Stimulated activated naive CD8-positive, alpha-beta T cell treated with anti-CD3 and anti-CD28 coated beads, Interleukin-15, amount 100 ng/mL, for 72 hours (primary cell): ENCODE measurements at regions not wholly inside any gene's neighbourhood (a gene's known extent, or its start where the extent isn't known, plus 50 kb on each side); places are given as distances from the start of the nearest gene placed in this dataset.
A peak's percentile ranks its signal among the peaks of the same experiment; 100 is the strongest.
"Not testable (repeated sequence)": the region's sequence is repeated elsewhere in the genome, so short reads cannot be mapped to it uniquely, and the experiment has no call there.

Experiments
- ATAC-seq: fragments of 150-1000 bp; cut with Tn5 transposase; 2 replicates; pipeline ENCODE4 v1.10.0; 2021; ENCODE audit warnings: mild to moderate bottlenecking, moderate library complexity
- DNase-seq, 2 donors: peaks; one replicate each; pipeline ENCODE4 v3.0.0; 2021 to 2022
- H3K27ac Mint-ChIP-seq, 2 donors: one replicate each; pipeline ENCODE4 v1.8.0; 2022; ENCODE audit warnings: mild to moderate bottlenecking in 2 of 2, mixed read lengths in 2 of 2, moderate library complexity in 2 of 2
- H3K27me3 Mint-ChIP-seq: one replicate; pipeline ENCODE4 v1.8.0; 2022; ENCODE audit warnings: mixed read lengths
- H3K4me1 Mint-ChIP-seq: one replicate; pipeline ENCODE4 v1.8.0; 2022; ENCODE audit warnings: mild to moderate bottlenecking, mixed read lengths
- H3K4me3 Mint-ChIP-seq, 2 donors: one replicate each; pipeline ENCODE4 v1.8.0; 2022; ENCODE audit warnings: mild to moderate bottlenecking in 2 of 2, mixed read lengths in 2 of 2, moderate library complexity in 1 of 2
- H3K9me3 Mint-ChIP-seq, 2 donors: one replicate each; pipeline ENCODE4 v1.8.0; 2022; ENCODE audit warnings: mixed read lengths in 2 of 2

DNA sequence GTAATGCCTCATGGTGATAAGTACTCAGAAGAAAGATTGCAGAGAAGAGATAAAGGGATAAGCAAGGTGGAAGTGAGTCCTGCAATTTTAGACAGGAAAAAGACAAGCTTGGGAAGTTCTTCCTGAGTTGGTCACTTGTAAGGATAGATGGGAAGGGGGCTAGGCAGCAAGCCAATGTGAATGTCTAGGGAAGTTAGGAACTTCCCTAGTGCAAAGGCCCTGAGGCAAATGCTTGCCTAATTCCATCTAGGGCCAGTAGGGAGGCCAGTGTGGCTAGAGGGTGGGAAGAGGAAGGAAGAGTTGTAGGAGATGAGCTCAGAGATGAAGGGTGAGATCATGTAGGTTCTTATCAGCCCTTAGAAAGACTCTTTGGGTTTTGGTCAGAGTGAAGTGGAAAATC is 206.6 kb downstream of the MAT2B start:
- no peak for DNase-seq
- ATAC-seq, result no peak
- peaks cover 0 to 9% of the 10 kb centered on the region in 2 donors for H3K9me3 Mint-ChIP-seq
- no peaks in the 10 kb centered on the region for H3K4me1 Mint-ChIP-seq
- H3K27me3 Mint-ChIP-seq, result no peaks in the 10 kb centered on the region
- no peak overlapping the region for H3K27ac Mint-ChIP-seq
- H3K4me3 Mint-ChIP-seq, result no peak overlapping the region

DNA sequence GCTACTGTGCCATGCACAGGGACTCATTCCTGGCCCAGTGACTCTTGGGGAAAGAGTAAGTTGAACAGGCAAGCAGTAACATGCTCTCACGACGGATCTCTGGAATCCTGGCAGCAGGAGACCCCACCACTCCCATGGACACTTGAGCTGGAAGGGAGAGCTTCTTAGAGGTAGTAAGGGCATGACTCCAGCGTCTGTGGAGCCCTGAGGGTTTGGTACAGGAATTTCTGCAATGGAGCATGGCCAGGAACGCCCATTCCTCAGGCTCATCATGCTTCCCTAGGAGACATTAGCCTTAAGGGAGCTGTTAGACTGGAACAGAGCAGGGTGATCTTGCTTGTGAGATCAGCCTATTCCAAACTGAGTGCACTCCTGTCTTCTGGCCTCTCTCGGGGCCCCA is 212.9 kb downstream of the MAT2B start:
- ATAC-seq (no peak), DNase-seq (no peak)
- H3K27ac Mint-ChIP-seq, result no peak overlapping the region
- H3K27me3 Mint-ChIP-seq, result no peaks in the 10 kb centered on the region
- no peaks in the 10 kb centered on the region for H3K4me1 Mint-ChIP-seq
- peaks cover 0 to 9% of the 10 kb centered on the region in 2 donors for H3K9me3 Mint-ChIP-seq
- no peak overlapping the region for H3K4me3 Mint-ChIP-seq

DNA sequence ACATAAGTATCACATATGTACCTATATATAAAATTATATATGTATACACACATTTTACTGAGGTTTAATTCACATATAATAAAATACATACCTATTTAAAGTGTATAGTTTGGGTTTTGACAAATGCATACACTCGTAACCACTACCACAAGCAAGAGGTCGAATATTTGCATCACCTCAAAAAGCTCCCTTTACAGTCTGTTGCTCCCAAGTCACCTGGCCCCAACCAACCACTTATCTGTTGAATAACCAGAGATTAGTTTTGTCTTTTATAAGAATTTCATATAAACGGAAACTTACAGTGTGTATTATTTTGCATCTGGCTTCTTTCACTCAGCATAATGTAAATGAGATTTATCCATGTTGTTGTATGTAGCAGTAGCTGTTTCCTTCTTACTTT is 218.9 kb downstream of the MAT2B start:
- H3K4me3 Mint-ChIP-seq, result no peak overlapping the region
- H3K27me3 Mint-ChIP-seq, result no peaks in the 10 kb centered on the region
- H3K4me1 Mint-ChIP-seq, result no peaks in the 10 kb centered on the region
- H3K9me3 Mint-ChIP-seq, result peaks cover 0 to 7% of the 10 kb centered on the region in 2 donors
- ATAC-seq (no peak), DNase-seq (no peak)
- H3K27ac Mint-ChIP-seq, result no peak overlapping the region

DNA sequence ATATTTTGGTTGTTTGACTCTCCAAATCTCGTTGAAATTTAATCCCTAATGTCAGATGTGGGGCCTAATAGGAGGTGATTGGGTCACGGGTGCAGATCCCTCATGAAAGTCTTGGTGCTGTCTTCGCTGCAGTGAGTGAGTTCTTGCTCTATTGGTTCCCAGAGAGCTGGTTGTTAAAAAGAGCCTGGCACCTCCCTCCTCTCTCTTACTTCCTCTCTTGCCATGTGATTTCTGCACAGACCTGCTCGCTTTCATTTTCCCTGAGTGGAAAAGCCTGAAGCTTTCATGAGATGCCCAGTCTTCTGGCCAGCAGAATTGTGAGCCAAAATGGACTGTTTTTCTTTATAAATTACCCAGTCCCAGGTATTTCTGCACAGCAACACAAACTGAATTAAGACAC is 221.6 kb downstream of the MAT2B start:
- Mint-ChIP-seq H3K4me1 (no peaks in the 10 kb centered on the region), H3K27ac (no peak overlapping the region), H3K9me3 (peaks cover 0 to 7% of the 10 kb centered on the region in 2 donors), H3K27me3 (no peaks in the 10 kb centered on the region), H3K4me3 (no peak overlapping the region)
- ATAC-seq (no peak), DNase-seq (no peak)

DNA sequence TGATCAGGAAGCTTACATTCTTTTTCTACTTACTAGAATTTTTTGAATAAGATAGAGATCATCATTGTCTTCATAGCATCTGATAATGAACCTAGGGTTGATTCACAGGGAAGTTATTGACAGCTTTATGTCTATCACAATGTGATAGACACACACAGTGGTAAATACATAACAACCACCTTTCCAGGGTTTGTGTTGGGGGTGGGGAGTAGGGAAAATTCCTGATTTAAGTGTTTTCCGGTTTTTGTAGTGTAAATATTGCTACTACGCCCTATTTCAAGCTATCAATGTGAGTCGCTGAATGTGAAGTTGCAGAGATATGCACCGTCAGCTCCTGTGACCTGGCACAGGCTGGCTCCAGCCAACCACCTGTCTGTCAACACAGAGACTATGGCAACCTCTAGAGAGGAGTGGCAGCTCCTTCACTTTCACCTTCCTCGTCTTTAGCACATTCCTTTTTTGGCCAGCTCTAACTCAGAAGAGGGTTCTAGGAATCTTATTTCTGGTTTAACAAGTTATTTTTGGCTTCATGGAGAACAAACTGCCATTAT is 224.9 kb downstream of the MAT2B start:
- Mint-ChIP-seq H3K27me3 (no peaks in the 10 kb centered on the region), H3K4me1 (no peaks in the 10 kb centered on the region), H3K4me3 (no peak overlapping the region), H3K9me3 (peaks cover 6 to 7% of the 10 kb centered on the region in 2 donors), H3K27ac (no peak overlapping the region)
- DNase-seq (no peak), ATAC-seq (no peak)

DNA sequence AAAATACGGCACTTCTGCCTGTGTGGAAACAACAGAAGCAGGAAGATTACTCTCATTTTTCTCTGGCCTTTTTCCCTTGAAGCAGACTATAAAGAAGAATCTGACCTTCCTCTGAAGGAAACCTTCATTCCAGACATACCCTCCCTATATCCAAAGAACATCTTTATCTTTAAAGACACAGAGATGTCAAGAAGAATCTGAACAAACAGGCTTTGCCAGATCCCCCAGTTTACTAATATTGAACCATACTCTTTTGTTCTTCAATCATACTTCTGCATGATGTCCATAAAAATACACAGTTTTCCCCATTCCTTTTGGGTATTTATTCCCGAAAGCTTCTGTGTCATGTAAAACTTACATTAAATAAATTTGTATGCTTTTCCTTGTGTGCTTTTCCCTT is 225.8 kb downstream of the MAT2B start:
- H3K27me3 Mint-ChIP-seq, result no peaks in the 10 kb centered on the region
- H3K9me3 Mint-ChIP-seq, result peaks cover 6 to 7% of the 10 kb centered on the region in 2 donors
- no peak overlapping the region for H3K4me3 Mint-ChIP-seq
- H3K27ac Mint-ChIP-seq, result no peak overlapping the region
- no peak for DNase-seq
- ATAC-seq, result no peak
- no peaks in the 10 kb centered on the region for H3K4me1 Mint-ChIP-seq

DNA sequence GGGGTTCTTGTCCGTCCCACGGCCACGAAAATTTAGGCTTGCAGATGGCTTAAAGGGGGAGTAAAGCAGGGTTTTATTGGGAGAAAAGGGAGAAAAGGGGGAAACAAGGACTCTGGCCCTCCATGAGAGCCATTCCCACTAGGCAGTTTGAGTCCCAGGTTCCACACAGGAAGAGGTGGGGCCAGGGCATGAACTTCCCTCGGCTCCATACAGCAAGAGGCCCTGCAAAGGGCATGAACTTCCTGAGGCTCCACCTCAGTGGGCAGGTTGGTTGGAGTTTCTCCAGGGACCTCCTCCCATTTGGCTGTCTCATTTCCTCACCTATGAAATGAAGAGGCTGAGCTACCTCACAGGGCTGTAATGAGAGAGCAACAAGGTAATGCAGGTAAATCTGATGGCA is 229.7 kb downstream of the MAT2B start:
- no peak for ATAC-seq
- Mint-ChIP-seq H3K9me3 (peaks cover 2 to 6% of the 10 kb centered on the region in 2 donors), H3K27me3 (no peaks in the 10 kb centered on the region), H3K4me1 (no peaks in the 10 kb centered on the region), H3K27ac (no peak overlapping the region), H3K4me3 (no peak overlapping the region)
- no peak for DNase-seq

DNA sequence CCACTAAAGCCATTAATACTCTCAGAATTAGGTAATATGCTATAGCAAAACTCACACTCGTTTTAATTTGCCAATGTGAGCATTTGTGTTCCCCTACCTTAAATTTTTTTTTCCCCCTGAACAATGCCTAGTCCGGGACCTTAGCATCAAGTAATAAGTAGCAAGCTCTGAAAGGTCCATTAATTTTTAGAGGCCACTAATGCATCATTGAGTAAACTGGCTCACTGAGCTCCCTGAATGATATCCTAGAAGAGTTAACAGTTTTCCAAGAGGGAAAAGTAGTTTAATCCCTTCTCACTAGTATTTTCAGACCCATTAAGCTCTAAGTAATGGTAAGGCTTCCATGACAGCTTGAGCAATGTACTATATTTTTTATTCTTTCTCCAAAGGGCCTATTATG is 242.2 kb downstream of the MAT2B start:
- Mint-ChIP-seq H3K27me3 (no peaks in the 10 kb centered on the region), H3K4me3 (no peak overlapping the region), H3K27ac (no peak overlapping the region), H3K4me1 (no peaks in the 10 kb centered on the region), H3K9me3 (no peaks in the 10 kb centered on the region)
- DNase-seq, result no peak
- no peak for ATAC-seq

DNA sequence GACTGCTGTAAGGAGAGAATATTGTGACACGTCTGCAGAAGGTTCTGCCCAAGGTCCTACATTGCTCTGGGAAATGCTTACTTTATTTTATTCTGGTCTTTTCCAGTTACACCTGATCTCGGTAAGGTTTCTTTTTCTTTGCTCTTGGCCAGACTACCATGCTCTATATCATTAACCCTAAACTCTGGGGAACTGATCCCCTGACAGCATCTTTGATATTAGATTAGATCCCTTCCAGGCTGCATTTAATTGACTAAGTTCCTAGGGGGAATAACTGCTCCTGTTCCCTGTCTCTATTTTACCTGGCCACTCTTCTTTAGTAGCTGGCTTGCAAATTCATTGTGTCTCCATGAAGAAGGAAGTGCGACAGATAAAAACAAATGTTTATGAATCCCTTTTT is 243.5 kb downstream of the MAT2B start:
- Mint-ChIP-seq H3K27me3 (no peaks in the 10 kb centered on the region), H3K4me3 (no peak overlapping the region), H3K4me1 (no peaks in the 10 kb centered on the region), H3K27ac (no peak overlapping the region), H3K9me3 (no peaks in the 10 kb centered on the region)
- no peak for DNase-seq
- no peak for ATAC-seq

DNA sequence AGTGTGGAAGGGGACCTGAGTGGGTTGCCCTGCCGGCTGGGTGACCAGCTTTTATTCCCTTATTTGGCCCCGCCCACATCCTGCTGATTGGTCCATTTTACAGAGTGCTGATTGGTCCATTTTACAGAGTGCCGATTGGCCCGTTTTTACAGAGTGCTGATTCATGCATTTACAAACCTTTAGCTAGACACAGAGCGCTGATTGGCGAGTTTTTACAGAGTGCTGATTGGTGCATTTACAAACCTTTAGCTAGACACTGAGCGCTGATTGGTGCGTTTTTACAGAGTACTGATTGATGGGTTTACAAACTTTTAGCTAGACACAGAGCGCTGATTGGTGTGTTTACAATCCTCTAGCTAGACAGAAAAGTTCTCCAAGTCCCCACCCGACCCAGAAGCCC is 245.0 kb downstream of the MAT2B start:
- not testable (repeated sequence) for H3K4me3 Mint-ChIP-seq, H3K27ac Mint-ChIP-seq, ATAC-seq, H3K9me3 Mint-ChIP-seq, H3K4me1 Mint-ChIP-seq, H3K27me3 Mint-ChIP-seq, DNase-seq

DNA sequence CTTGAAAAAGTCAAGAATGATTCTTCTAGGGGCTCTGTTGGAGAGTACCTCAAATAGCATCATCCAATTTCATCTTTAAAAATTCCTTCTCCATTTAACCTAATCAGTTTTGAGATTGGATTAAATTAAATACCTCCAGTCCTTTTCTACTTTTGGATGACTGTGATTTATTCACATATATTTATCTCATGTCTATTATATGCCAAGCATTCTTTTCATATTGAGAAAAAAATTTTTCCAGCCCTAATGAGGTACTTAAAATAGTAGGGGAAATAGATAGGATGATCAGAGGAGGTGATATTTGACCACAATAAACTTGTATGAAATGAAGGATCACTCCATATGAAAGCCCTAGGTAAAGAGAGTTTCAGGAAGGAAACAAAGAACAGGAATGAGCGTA is 250.1 kb downstream of the MAT2B start:
- H3K27ac Mint-ChIP-seq, result no peak overlapping the region
- H3K4me3 Mint-ChIP-seq, result no peak overlapping the region
- H3K27me3 Mint-ChIP-seq, result no peaks in the 10 kb centered on the region
- no peak for ATAC-seq
- H3K9me3 Mint-ChIP-seq, result peaks cover 5 to 7% of the 10 kb centered on the region in 2 donors
- no peak for DNase-seq
- no peaks in the 10 kb centered on the region for H3K4me1 Mint-ChIP-seq

DNA sequence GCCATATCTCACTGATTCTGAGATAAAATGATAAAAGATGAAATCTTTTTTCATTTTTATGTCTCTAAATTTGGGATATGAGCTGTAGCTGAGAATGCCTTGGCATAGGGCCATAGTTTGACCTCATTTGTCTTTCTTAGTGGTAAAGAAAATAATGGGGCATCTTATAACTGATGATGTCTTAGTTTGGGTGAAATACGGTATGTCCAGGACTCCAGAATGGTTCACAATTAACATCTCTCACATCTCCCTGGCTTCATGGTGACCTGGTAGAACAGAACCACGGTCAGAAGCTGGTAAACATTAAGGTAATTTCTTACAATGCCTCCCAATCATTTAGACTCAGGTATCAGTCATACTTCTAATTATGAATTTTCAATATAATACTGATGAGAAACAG is 250.8 kb downstream of the MAT2B start:
- DNase-seq (no peak), ATAC-seq (no peak)
- no peak overlapping the region for H3K27ac Mint-ChIP-seq
- no peaks in the 10 kb centered on the region for H3K27me3 Mint-ChIP-seq
- peaks cover 5 to 7% of the 10 kb centered on the region in 2 donors for H3K9me3 Mint-ChIP-seq
- no peaks in the 10 kb centered on the region for H3K4me1 Mint-ChIP-seq
- no peak overlapping the region for H3K4me3 Mint-ChIP-seq

DNA sequence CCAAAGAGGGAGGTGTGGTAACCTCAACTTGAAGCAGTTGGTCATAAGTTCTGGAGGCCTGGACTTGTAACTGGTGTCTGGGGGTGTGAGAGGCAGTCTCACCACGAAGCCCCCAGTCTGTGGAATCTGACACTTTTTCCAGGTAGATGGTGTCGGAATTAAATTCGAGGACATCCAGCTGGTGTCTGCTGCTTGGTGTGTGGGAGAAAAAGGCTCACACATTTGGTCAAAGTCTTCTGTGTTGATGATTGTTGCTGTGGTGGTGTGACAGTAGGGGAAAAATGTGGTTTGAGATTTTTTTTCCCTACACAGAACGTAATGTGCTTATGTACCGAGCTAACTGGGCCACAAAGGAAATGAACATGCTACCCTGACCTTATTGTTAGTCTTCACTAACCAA is 251.9 kb downstream of the MAT2B start:
- H3K4me3 Mint-ChIP-seq, result no peak overlapping the region
- DNase-seq (no peak), ATAC-seq (no peak)
- H3K4me1 Mint-ChIP-seq, result no peaks in the 10 kb centered on the region
- no peak overlapping the region for H3K27ac Mint-ChIP-seq
- no peaks in the 10 kb centered on the region for H3K27me3 Mint-ChIP-seq
- peaks cover 7 to 8% of the 10 kb centered on the region in 2 donors for H3K9me3 Mint-ChIP-seq

DNA sequence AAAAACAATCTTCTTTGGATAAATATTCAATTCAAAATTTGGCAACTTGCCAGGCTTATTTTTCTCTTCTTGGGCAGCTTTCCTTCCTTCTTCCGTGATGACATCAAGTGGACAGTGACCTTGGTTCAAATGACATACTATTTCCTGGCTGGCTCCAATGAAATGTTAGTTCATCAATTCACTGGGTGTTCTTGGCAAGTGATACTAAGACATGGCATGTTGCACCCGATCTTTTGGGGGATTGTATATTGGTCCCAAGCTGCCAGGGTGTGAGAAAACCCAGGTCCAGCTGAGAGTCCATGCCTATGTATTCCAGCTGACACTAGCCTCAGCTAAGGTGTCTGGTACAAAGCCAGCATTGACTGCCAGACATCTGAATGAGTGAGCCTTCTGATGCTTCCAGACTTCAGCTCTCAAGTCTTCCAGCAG is 252.9 kb downstream of the MAT2B start:
- Mint-ChIP-seq H3K4me3 (no peak overlapping the region), H3K27ac (no peak overlapping the region), H3K27me3 (no peaks in the 10 kb centered on the region), H3K4me1 (no peaks in the 10 kb centered on the region), H3K9me3 (peaks cover 7 to 8% of the 10 kb centered on the region in 2 donors)
- DNase-seq (no peak), ATAC-seq (no peak)

DNA sequence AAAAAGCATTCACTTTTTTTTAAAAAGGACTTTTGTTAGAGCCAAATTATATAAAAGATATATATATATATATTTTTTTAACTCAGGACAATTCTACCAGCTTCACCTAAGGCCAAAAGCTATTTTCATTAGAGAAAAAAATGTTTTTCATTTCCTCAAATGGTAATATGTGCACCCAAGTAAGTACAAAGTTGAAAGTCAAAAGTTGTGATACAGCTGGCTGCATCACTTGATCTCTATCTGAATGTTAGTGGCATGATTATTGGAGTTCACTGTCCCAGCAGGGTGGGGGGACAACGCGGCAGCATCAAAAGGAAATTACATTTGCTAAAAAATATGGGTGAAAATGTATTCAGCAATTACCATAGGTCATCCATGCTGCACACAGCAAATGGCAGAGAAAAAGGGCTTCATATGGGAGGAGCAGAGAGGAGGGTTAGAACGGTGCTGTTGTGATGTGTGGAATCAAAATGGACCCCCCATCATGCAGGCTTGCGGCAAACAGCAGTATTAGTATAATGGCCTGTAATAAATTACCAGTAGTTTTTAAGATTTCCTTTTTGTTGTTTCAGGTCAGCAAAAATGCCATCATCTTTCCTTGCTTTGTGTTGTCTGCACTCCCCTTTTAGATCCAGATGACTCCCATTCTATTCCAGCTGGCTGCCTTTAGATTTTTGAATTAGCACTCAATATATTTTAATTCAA is 253.7 kb downstream of the MAT2B start:
- ATAC-seq, result no peak
- Mint-ChIP-seq H3K4me3 (no peak overlapping the region), H3K4me1 (no peaks in the 10 kb centered on the region), H3K27me3 (no peaks in the 10 kb centered on the region), H3K9me3 (peaks cover 7 to 8% of the 10 kb centered on the region in 2 donors), H3K27ac (no peak overlapping the region)
- DNase-seq, result no peak

DNA sequence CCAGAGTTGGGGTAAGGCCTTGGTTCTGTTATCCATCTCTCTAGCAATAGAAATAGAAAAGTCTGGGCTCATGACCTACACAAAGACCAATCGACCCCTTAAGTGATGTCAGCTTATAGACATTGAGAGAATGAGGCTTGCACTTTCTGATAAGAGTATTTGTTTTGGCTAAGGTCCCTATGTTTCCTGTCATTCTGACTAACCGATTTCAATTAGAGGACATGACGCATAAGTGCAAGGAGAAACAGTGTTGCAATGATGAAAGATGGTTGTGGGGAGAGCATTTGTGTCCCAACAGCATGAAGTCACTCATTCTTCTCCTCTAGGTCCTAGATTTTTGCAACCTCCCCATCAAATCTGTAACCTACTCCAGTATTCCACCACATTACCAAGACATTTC is 255.1 kb downstream of the MAT2B start:
- DNase-seq (no peak), ATAC-seq (no peak)
- no peak overlapping the region for H3K4me3 Mint-ChIP-seq

More for the DNA sequence above, 255.1 kb downstream of the MAT2B start:
- no peaks in the 10 kb centered on the region for H3K4me1 Mint-ChIP-seq
- H3K27me3 Mint-ChIP-seq, result no peaks in the 10 kb centered on the region
- peaks cover 0 to 4% of the 10 kb centered on the region in 2 donors for H3K9me3 Mint-ChIP-seq
- H3K27ac Mint-ChIP-seq, result peak overlapping the region in 1 of 2 donors; percentile 11
